Caco-2 (cell line): ENCODE measurements at regions not wholly inside any gene's neighbourhood (a gene's known extent, or its start where the extent isn't known, plus 50 kb on each side); places are given as distances from the start of the nearest gene placed in this dataset.

Experiments
- BruUV-seq: library from RNA; stranded (reverse); fragments of 400-500 nt; replicated peaks from 2 replicates; lab custom pipeline; 2021; lab: Mats Ljungman, UMichigan
- CTCF ChIA-PET: fragments of 300-600 bp; sonication (Branson Sonifier 250); formaldehyde crosslinking; loops from one replicate; lab custom pipeline; 2022; ENCODE audit warnings: antibody characterized with exemption; lab: Charles Lee
- POLR2A ChIA-PET: fragments of 300-600 bp; sonication (Branson Sonifier 250); formaldehyde crosslinking; loops from one replicate; lab custom pipeline; 2022; ENCODE audit warnings: antibody characterized with exemption; lab: Charles Lee
- DNase-seq, 2 experiments: peaks; one replicate each; pipeline versions ENCODE4 v3.0.0 to v3.0.0-alpha.2; 2020 to 2022
- H3K27me3 ChIP-seq: replicated peaks from 2 replicates; pipeline ENCODE4 v1.6.0; 2011; ENCODE audit warnings: low read length; ENCODE audit not compliant: control insufficient read depth, insufficient read depth
- H3K36me3 ChIP-seq: 2 replicates; pipeline ENCODE4 v1.5.1; 2011; ENCODE audit warnings: low read length; ENCODE audit not compliant: control insufficient read depth, insufficient read depth
- H3K4me1 ChIP-seq: fragments of 250-450 bp; sonication (Bioruptor Pico); 2 replicates; pipeline ENCODE4 v1.5.1; 2020; ENCODE audit warnings: mild to moderate bottlenecking
- H3K4me3 ChIP-seq: 2 replicates; pipeline ENCODE4 v1.5.1; 2011; ENCODE audit warnings: low read depth, mild to moderate bottlenecking, control low read depth, low read length
- H3K9me3 ChIP-seq: fragments of 250-450 bp; sonication (Bioruptor Pico); 2 replicates; pipeline ENCODE4 v1.5.1; 2020; ENCODE audit warnings: mild to moderate bottlenecking, moderate library complexity
- H3K27ac Mint-ChIP-seq: one replicate; pipeline ENCODE4 v1.8.0; 2022; ENCODE audit warnings: mixed read lengths; ENCODE audit not compliant: unreplicated experiment
- H3K27me3 Mint-ChIP-seq: one replicate; pipeline ENCODE4 v1.8.0; 2022; ENCODE audit warnings: mixed read lengths; ENCODE audit not compliant: insufficient read depth, unreplicated experiment
- H3K36me3 Mint-ChIP-seq: one replicate; pipeline ENCODE4 v1.8.0; 2022; ENCODE audit warnings: mild to moderate bottlenecking, mixed read lengths; ENCODE audit not compliant: insufficient read depth, unreplicated experiment
- H3K4me1 Mint-ChIP-seq: one replicate; pipeline ENCODE4 v1.8.0; 2022; ENCODE audit warnings: low read depth, mixed read lengths; ENCODE audit not compliant: unreplicated experiment
- H3K4me3 Mint-ChIP-seq: one replicate; pipeline ENCODE4 v1.8.0; 2022; ENCODE audit warnings: mild to moderate bottlenecking, moderate library complexity, mixed read lengths; ENCODE audit not compliant: unreplicated experiment
- H3K9me3 Mint-ChIP-seq: one replicate; pipeline ENCODE4 v1.8.0; 2022; ENCODE audit warnings: mixed read lengths; ENCODE audit not compliant: unreplicated experiment
- intact Hi-C: fragments of 100-400 bp; cut with micrococcal nuclease; formaldehyde crosslinking; loops from one replicate; pipeline ENCODE4 v1.10.0; 2022; ENCODE audit not compliant: unreplicated experiment
- TF ChIP-seq, protein P1 (sequence below), 2 experiments: fragments of 200-600 bp in 1 of 2; IDR thresholded peaks; 1 replicate in 1 of 2; 2 replicates in 1 of 2; pipeline versions ENCODE4 v1.5.1 to v1.8.0; 2011 to 2022; ENCODE audit warnings: antibody characterized with exemption in 1 of 2, control low read depth in 1 of 2, inconsistent platforms in 1 of 2, low read depth in 1 of 2, low read length in 1 of 2, mild to moderate bottlenecking in 1 of 2, moderate library complexity in 1 of 2; ENCODE audit not compliant: insufficient read depth in 1 of 2, severe bottlenecking in 1 of 2, unreplicated experiment in 1 of 2

DNA sequence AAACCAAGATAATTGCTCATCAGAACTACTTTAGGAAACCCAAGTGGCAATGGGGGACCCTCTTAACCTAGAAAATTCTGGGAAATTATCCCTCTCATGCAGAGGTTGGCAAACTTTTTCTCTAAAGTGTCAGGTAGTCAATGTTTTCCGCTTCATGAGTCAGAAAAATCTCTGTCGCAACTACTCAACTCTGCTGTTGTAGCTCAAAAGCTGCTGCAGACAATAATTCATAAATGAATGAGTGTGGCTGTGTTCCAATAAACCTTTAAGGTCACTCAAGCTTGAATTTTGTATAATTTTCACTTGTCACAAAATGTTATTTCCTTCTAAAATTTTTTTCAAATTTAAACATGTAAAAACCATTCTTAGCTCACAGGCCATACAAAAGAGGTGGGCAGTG lies 193.4 kb upstream of the MID1 start:
- no peaks in the 10 kb centered on the region for H3K27me3 Mint-ChIP-seq
- H3K4me3 Mint-ChIP-seq: no peak overlapping the region
- Histone ChIP-seq H3K9me3 (no peaks in the 10 kb centered on the region), H3K27me3 (no peaks in the 10 kb centered on the region), H3K4me1 (no peaks in the 10 kb centered on the region), H3K36me3 (no peaks in the 10 kb centered on the region), H3K4me3 (no peak overlapping the region)
- H3K9me3 Mint-ChIP-seq: peaks cover 12% of the 10 kb centered on the region
- H3K27ac Mint-ChIP-seq: no peak overlapping the region
- intact Hi-C loops: no loop called here
- TF ChIP-seq, protein P1, sequence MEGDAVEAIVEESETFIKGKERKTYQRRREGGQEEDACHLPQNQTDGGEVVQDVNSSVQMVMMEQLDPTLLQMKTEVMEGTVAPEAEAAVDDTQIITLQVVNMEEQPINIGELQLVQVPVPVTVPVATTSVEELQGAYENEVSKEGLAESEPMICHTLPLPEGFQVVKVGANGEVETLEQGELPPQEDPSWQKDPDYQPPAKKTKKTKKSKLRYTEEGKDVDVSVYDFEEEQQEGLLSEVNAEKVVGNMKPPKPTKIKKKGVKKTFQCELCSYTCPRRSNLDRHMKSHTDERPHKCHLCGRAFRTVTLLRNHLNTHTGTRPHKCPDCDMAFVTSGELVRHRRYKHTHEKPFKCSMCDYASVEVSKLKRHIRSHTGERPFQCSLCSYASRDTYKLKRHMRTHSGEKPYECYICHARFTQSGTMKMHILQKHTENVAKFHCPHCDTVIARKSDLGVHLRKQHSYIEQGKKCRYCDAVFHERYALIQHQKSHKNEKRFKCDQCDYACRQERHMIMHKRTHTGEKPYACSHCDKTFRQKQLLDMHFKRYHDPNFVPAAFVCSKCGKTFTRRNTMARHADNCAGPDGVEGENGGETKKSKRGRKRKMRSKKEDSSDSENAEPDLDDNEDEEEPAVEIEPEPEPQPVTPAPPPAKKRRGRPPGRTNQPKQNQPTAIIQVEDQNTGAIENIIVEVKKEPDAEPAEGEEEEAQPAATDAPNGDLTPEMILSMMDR (IDR thresholded peaks at IDR 0.05; ENCODE audit: insufficient read depth in 1 of 2, low read depth in 1 of 2, low read length in 1 of 2, severe bottlenecking in 1 of 2, unreplicated experiment in 1 of 2): no peak
- ChIA-PET POLR2A (no interaction called here), CTCF (no interaction called here)
- no peaks in the 10 kb centered on the region for H3K4me1 Mint-ChIP-seq
- DNase-seq: no peak
- peaks cover 12% of the 10 kb centered on the region for H3K36me3 Mint-ChIP-seq
- no TSS peak for BruUV-seq

DNA sequence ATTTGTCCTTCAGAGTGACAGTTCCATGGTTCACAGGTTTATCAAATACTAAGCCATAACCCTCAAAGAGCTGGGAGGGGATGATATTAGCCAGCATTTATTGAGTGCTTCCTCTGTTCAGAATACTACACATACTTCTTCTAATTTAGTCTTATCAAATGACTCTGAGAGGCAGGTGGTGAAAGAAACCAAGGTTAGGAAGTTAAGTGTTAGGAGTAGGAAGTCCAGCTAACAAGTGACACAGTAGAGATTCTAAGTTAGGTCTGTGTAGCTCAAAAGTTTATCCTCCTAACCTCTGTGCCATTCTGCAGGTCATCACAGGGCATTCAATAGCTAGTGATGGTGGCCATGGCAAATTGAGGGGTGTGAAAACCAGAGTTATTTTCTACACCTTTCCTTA lies 198.3 kb upstream of the MID1 start:
- TF ChIP-seq, protein P1 (IDR thresholded peaks at IDR 0.05; ENCODE audit: insufficient read depth in 1 of 2, low read depth in 1 of 2, low read length in 1 of 2, severe bottlenecking in 1 of 2, unreplicated experiment in 1 of 2): no peak
- no peaks in the 10 kb centered on the region for H3K9me3 ChIP-seq
- H3K4me3 Mint-ChIP-seq: no peak overlapping the region
- no peaks in the 10 kb centered on the region for H3K36me3 ChIP-seq
- no peaks in the 10 kb centered on the region for H3K27me3 ChIP-seq
- no TSS peak for BruUV-seq
- ChIA-PET POLR2A (no interaction called here), CTCF (no interaction called here)
- no peaks in the 10 kb centered on the region for H3K27me3 Mint-ChIP-seq
- no peak overlapping the region for H3K4me3 ChIP-seq
- H3K36me3 Mint-ChIP-seq: peaks cover 18% of the 10 kb centered on the region
- H3K4me1 ChIP-seq: no peaks in the 10 kb centered on the region
- peaks cover 15% of the 10 kb centered on the region for H3K4me1 Mint-ChIP-seq
- H3K9me3 Mint-ChIP-seq: no peaks in the 10 kb centered on the region
- no peak for DNase-seq
- no peak overlapping the region for H3K27ac Mint-ChIP-seq
- intact Hi-C loops: no loop called here

DNA sequence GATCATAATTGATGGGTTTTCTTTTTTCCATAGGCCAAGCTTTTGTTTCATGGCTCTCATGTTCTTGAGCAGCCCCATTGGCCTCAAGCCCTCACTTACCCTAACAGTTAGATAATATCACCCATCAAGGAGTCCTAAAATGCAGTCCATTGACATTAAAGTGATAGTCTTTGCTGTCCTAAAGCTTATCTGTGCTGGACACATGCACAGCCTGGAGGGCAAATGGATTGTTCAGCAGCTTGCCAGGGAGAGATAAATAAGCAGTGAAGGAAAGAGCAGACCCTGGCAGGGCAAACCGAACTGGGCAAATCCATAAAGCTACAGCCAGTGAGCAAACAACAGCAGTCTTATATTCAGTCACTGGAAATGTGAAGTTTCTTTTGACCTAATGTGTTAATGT lies 199.6 kb upstream of the MID1 start:
- CTCF ChIA-PET: no interaction called here
- no TSS peak for BruUV-seq
- POLR2A ChIA-PET: no interaction called here
- TF ChIP-seq, protein P1 (IDR thresholded peaks at IDR 0.05; ENCODE audit: insufficient read depth in 1 of 2, low read depth in 1 of 2, low read length in 1 of 2, severe bottlenecking in 1 of 2, unreplicated experiment in 1 of 2): no peak
- no peaks in the 10 kb centered on the region for H3K27me3 ChIP-seq
- intact Hi-C loops: no loop called here
- no peak overlapping the region for H3K4me3 Mint-ChIP-seq
- no peak overlapping the region for H3K27ac Mint-ChIP-seq
- H3K4me1 ChIP-seq: no peaks in the 10 kb centered on the region
- no peak overlapping the region for H3K4me3 ChIP-seq
- H3K9me3 Mint-ChIP-seq: no peaks in the 10 kb centered on the region
- no peaks in the 10 kb centered on the region for H3K36me3 ChIP-seq
- H3K36me3 Mint-ChIP-seq: peaks cover 12% of the 10 kb centered on the region
- no peaks in the 10 kb centered on the region for H3K9me3 ChIP-seq
- peaks cover 15% of the 10 kb centered on the region for H3K4me1 Mint-ChIP-seq
- no peak for DNase-seq
- no peaks in the 10 kb centered on the region for H3K27me3 Mint-ChIP-seq
